CD14-positive monocyte (primary cell): ENCODE measurements at regions not wholly inside any gene's neighbourhood (a gene's known extent, or its start where the extent isn't known, plus 50 kb on each side); places are given as distances from the start of the nearest gene placed in this dataset.

Source experiments
- DNase-seq, 3 donors: peaks; one replicate each; pipeline ENCODE4 v3.0.0-alpha.2; 2011 to 2022
- H2AFZ ChIP-seq: 2 replicates; pipeline ENCODE4 v1.6.0; 2012; ENCODE audit warnings: mild to moderate bottlenecking, low read depth, low read length, inconsistent platforms; ENCODE audit not compliant: insufficient read depth, poor library complexity, severe bottlenecking
- H3K27ac ChIP-seq, 2 donors: 1 replicate in 1 of 2; 2 replicates in 1 of 2; pipeline ENCODE4 v1.5.1; 2012 to 2013; ENCODE audit warnings: low read length in 2 of 2, control low read depth in 1 of 2, inconsistent platforms in 1 of 2, low read depth in 1 of 2, mild to moderate bottlenecking in 1 of 2
- H3K27me3 ChIP-seq, 2 donors: one replicate each; pipeline versions ENCODE4 v1.6.0 to v1.6.1; 2011 to 2013; ENCODE audit warnings: low read length in 2 of 2; ENCODE audit not compliant: control insufficient read depth in 2 of 2, insufficient read depth in 2 of 2
- H3K36me3 ChIP-seq, 2 donors: replicated peaks in 1 of 2; 1 replicate in 1 of 2; 2 replicates in 1 of 2; pipeline versions ENCODE4 v1.5.1 to v1.6.1; 2012 to 2013; ENCODE audit warnings: low read length in 2 of 2, control low read depth in 1 of 2, inconsistent platforms in 1 of 2, mild to moderate bottlenecking in 1 of 2; ENCODE audit not compliant: insufficient read depth in 2 of 2, control insufficient read depth in 1 of 2
- H3K4me1 ChIP-seq, 2 donors: 1 replicate in 1 of 2; 2 replicates in 1 of 2; pipeline versions ENCODE4 v1.5.1 to v1.6.1; 2012 to 2013; ENCODE audit warnings: low read length in 2 of 2, control low read depth in 1 of 2, inconsistent platforms in 1 of 2, mild to moderate bottlenecking in 1 of 2, moderate library complexity in 1 of 2; ENCODE audit not compliant: insufficient read depth in 2 of 2, control insufficient read depth in 1 of 2
- H3K4me2 ChIP-seq: replicated peaks from 2 replicates; pipeline ENCODE3; 2012; ENCODE audit warnings: low read length, moderate library complexity, mild to moderate bottlenecking; ENCODE audit not compliant: poor library complexity, severe bottlenecking; ENCODE audit errors: extremely low read depth
- H3K4me3 ChIP-seq, 3 experiments: fragments of 200-600 bp in 1 of 3; sonication (generic) in 1 of 3; replicated peaks in 1 of 3; 1 replicate in 2 of 3; 2 replicates in 1 of 3; pipeline ENCODE4 v1.5.1; 2011 to 2013; ENCODE audit warnings: low read length in 3 of 3, mild to moderate bottlenecking in 3 of 3, control low read depth in 2 of 3, low read depth in 2 of 3, inconsistent platforms in 1 of 3, moderate library complexity in 1 of 3
- H3K79me2 ChIP-seq: 2 replicates; pipeline ENCODE4 v1.6.0; 2012; ENCODE audit warnings: mild to moderate bottlenecking, control low read depth, inconsistent platforms, low read length, moderate library complexity; ENCODE audit not compliant: insufficient read depth
- H3K9ac ChIP-seq: 2 replicates; pipeline ENCODE4 v1.6.0; 2017; ENCODE audit warnings: low read length, mild to moderate bottlenecking; ENCODE audit not compliant: insufficient read depth, poor library complexity, severe bottlenecking
- H3K9me3 ChIP-seq, 2 donors: replicated peaks in 1 of 2; 1 replicate in 1 of 2; 2 replicates in 1 of 2; pipeline versions ENCODE4 v1.5.1 to v1.6.1; 2012 to 2013; ENCODE audit warnings: low read length in 2 of 2, control low read depth in 1 of 2; ENCODE audit not compliant: control insufficient read depth in 1 of 2, insufficient read depth in 1 of 2
- H4K20me1 ChIP-seq: 2 replicates; pipeline ENCODE4 v1.6.0; 2012; ENCODE audit warnings: mild to moderate bottlenecking, low read length, control low read depth, moderate library complexity; ENCODE audit not compliant: insufficient read depth
- H3K27ac Mint-ChIP-seq, 7 donors: one replicate each; pipeline ENCODE4 v1.8.0; 2020; ENCODE audit warnings: mild to moderate bottlenecking in 7 of 7, mixed read lengths in 7 of 7, moderate library complexity in 6 of 7, inconsistent platforms in 2 of 7
- H3K27me3 Mint-ChIP-seq, 3 donors: one replicate each; pipeline ENCODE4 v1.8.0; 2021 to 2022; ENCODE audit warnings: low read depth in 3 of 3, mild to moderate bottlenecking in 3 of 3, mixed read lengths in 3 of 3, moderate library complexity in 3 of 3, inconsistent platforms in 1 of 3
- H3K36me3 Mint-ChIP-seq, 2 donors: one replicate each; pipeline ENCODE4 v1.8.0; 2020; ENCODE audit warnings: mixed read lengths in 2 of 2, inconsistent platforms in 1 of 2, mild to moderate bottlenecking in 1 of 2
- H3K4me1 Mint-ChIP-seq: one replicate; pipeline ENCODE4 v1.8.0; 2020; ENCODE audit warnings: mild to moderate bottlenecking, mixed read lengths
- H3K4me3 Mint-ChIP-seq, 2 donors: one replicate each; pipeline ENCODE4 v1.8.0; 2020; ENCODE audit warnings: mild to moderate bottlenecking in 2 of 2, mixed read lengths in 2 of 2, moderate library complexity in 1 of 2
- H3K9me3 Mint-ChIP-seq, 7 donors: one replicate each; pipeline ENCODE4 v1.8.0; 2020 to 2022; ENCODE audit warnings: mixed read lengths in 7 of 7, mild to moderate bottlenecking in 6 of 7, moderate library complexity in 6 of 7, inconsistent platforms in 2 of 7
- CTCF ChIP-seq: fragments of 200-600 bp; IDR thresholded peaks from one replicate; pipeline ENCODE4 v1.8.0; 2022; ENCODE audit warnings: antibody characterized with exemption, mild to moderate bottlenecking
- WGBS: methylation state at CpG from one replicate; pipeline ENCODE4 v1.1.5; 2013; ENCODE audit warnings: missing lambda C conversion rate; ENCODE audit not compliant: insufficient coverage; 5-methylcytosine and 5-hydroxymethylcytosine counted together
- intact Hi-C, 2 donors: fragments of 100-400 bp; cut with micrococcal nuclease; formaldehyde crosslinking; loops; one replicate each; pipeline versions ENCODE4 v1.15.0 to v1.15.1; 2023

DNA sequence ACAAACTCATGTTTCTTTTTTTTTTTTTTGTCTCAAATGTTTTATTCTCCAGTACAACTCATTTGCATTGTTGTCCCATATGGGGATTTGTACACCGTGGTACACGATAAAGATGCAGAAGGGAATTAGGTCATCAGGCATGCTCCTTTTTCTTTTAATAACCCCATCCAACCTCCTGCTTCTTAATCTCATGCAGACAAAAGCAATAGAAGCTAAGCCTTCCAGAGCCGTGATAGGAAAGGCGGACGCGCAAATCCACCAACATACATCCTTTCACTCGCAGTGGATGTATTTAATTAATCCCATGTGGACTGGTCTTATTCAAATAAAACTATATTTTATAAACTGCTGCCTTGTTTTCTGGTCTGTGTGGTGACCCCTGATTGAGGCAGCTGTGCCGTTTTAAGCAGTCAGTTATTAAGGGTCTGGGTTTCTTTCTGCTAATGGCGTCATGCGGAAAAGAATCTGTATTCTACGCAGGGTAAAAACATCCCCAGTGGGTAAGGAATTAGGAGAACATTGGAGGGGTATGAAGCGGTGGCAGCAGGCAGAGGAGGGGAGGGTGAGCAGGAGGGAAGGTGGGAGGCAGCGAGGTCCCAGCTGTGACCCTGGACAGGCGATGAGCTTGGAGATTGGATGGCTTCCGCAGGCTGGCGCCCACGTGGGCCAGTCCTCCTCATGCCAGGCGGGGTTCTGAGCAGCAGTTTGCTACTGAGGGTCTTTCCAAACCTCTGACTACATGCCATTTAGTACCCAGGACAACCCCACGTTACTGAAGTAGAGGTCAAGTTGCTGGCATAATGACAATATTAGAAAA, 172.8 kb downstream of the LINC00237 start:
- intact Hi-C loops = no loop called here
- no peaks in the 10 kb centered on the region for H3K27me3 ChIP-seq
- H3K4me1 ChIP-seq = no peaks in the 10 kb centered on the region
- no peak overlapping the region for H3K9ac ChIP-seq
- no peaks in the 10 kb centered on the region for H3K9me3 ChIP-seq
- H3K27ac ChIP-seq = no peak overlapping the region
- Mint-ChIP-seq H3K27ac (no peak overlapping the region), H3K4me3 (no peak overlapping the region), H3K4me1 (no peaks in the 10 kb centered on the region), H3K36me3 (no peaks in the 10 kb centered on the region), H3K9me3 (peaks cover 0 to 9% (median 2%) of the 10 kb centered on the region in 7 donors), H3K27me3 (peaks cover 1 to 11% (median 6%) of the 10 kb centered on the region in 3 donors)
- no peak for TF ChIP-seq CTCF
- no peaks in the 10 kb centered on the region for H3K36me3 ChIP-seq
- no peak overlapping the region for H3K4me2 ChIP-seq
- no peak for DNase-seq
- no peaks in the 10 kb centered on the region for H3K79me2 ChIP-seq
- no peak overlapping the region for H2AFZ ChIP-seq
- WGBS = 94% methylated on average over 7 of the region's 19 CpGs
- no peaks in the 10 kb centered on the region for H4K20me1 ChIP-seq
- H3K4me3 ChIP-seq = no peak overlapping the region

DNA sequence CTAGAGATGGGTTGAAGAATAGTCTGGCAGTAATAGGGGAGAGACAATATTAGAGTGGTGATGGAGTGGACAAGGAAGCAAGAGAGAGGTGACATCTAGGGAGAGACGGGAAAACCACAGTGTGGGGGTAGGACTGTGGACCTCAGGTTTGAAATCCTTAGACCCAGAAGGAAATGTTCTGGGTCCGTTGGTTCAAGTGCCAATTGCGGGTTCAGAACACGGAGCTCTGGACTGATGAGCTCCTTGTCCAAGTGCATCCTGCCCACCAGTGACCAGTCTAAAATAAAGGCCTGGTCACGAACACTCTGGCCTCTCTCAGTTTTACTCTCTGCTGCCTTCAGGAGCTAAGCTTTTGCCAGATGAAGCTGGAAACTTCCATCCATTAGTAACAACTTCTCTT, 174.0 kb downstream of the LINC00237 start:
- DNase-seq = no peak
- no peaks in the 10 kb centered on the region for H3K27me3 ChIP-seq
- no peak overlapping the region for H3K27ac ChIP-seq
- no peak overlapping the region for H2AFZ ChIP-seq
- no peak overlapping the region for H3K4me2 ChIP-seq
- Mint-ChIP-seq H3K4me1 (no peaks in the 10 kb centered on the region), H3K4me3 (no peak overlapping the region), H3K27me3 (peaks cover 1 to 11% (median 5%) of the 10 kb centered on the region in 3 donors), H3K27ac (no peak overlapping the region), H3K36me3 (no peaks in the 10 kb centered on the region), H3K9me3 (peaks cover 0 to 1% (median 0%) of the 10 kb centered on the region in 7 donors)
- H3K4me3 ChIP-seq = no peak overlapping the region
- H3K79me2 ChIP-seq = no peaks in the 10 kb centered on the region
- no peaks in the 10 kb centered on the region for H3K9me3 ChIP-seq
- TF ChIP-seq CTCF = no peak
- no peaks in the 10 kb centered on the region for H3K36me3 ChIP-seq
- intact Hi-C loops = no loop called here
- H4K20me1 ChIP-seq = no peaks in the 10 kb centered on the region
- H3K4me1 ChIP-seq = no peaks in the 10 kb centered on the region
- H3K9ac ChIP-seq = no peak overlapping the region
- 92% methylated on average over 5 of the region's 5 CpGs for WGBS
